Ascending aorta (tissue), 2 donors: ENCODE measurements at regions not wholly inside any gene's neighbourhood (a gene's known extent, or its start where the extent isn't known, plus 50 kb on each side); places are given as distances from the start of the nearest gene placed in this dataset.
"Not testable (repeated sequence)": the region's sequence is repeated elsewhere in the genome, so short reads cannot be mapped to it uniquely, and the experiment has no call there.

Experiments
- DNase-seq, 2 donors: peaks; one replicate each; pipeline ENCODE4 v3.0.0-alpha.2; 2019; ENCODE audit warnings: low spot score in 2 of 2
- H3K27ac ChIP-seq, 2 donors: fragments of 200-600 bp; sonication (generic); one replicate each; pipeline ENCODE4 v1.5.1; 2016 to 2017; ENCODE audit warnings: mild to moderate bottlenecking in 1 of 2
- H3K27me3 ChIP-seq: fragments of 200-600 bp; sonication (generic); one replicate; pipeline ENCODE4 v1.5.1; 2017
- H3K36me3 ChIP-seq, 2 donors: fragments of 200-600 bp; sonication (generic); one replicate each; pipeline ENCODE4 v1.5.1; 2016
- H3K4me1 ChIP-seq, 2 donors: fragments of 200-600 bp; sonication (generic); one replicate each; pipeline ENCODE4 v1.5.1; 2016 to 2017; ENCODE audit warnings: mild to moderate bottlenecking in 1 of 2
- H3K4me3 ChIP-seq, 2 donors: fragments of 200-600 bp; sonication (generic); one replicate each; pipeline ENCODE4 v1.5.1; 2016 to 2017; ENCODE audit warnings: mild to moderate bottlenecking in 1 of 2
- H3K9me3 ChIP-seq, 2 donors: fragments of 200-600 bp; sonication (generic); one replicate each; pipeline ENCODE4 v1.5.1; 2016
- intact Hi-C: fragments of 100-400 bp; cut with DNase I; formaldehyde crosslinking; loops from one replicate; pipeline ENCODE4 v1.15.1; 2023
- TF ChIP-seq, protein P1 (sequence below), 3 experiments: fragments of 200-600 bp in 2 of 3; fragments of 450-650 bp in 1 of 3; sonication (generic) in 2 of 3; IDR thresholded peaks; one replicate each; pipeline ENCODE4 v1.5.1; 2016 to 2019; ENCODE audit warnings: antibody characterized with exemption in 3 of 3, mild to moderate bottlenecking in 1 of 3, moderate library complexity in 1 of 3

DNA sequence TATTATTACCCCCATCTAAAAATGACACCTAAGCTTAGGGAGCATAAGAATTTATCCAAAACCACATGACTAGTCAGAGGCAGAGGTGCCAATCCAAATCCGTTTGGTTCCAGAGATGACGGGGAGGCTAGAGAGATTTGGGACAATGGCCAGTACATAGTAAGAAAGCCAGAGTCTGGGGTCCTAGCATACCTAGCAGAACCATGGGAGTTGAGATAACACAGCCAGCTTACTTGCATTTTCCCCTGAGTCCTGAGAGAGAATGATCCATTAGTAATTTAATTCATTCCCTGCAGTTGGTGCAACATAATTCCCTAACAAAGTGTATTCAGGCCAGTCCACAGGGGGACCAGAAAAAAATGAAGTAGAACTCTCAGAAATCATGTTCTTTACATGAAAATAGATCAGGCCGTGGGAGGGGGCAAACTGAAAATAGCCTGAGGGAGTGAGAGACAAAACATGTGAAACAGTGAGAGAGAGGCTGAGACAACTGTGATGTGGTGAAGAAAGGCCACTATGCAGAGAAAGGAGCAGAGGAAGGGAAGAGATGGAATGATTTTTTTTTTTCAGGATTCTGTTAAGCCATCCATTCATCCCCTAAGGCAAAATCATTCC, 243.3 kb downstream of the BRINP2 start:
- TF ChIP-seq, protein P1, sequence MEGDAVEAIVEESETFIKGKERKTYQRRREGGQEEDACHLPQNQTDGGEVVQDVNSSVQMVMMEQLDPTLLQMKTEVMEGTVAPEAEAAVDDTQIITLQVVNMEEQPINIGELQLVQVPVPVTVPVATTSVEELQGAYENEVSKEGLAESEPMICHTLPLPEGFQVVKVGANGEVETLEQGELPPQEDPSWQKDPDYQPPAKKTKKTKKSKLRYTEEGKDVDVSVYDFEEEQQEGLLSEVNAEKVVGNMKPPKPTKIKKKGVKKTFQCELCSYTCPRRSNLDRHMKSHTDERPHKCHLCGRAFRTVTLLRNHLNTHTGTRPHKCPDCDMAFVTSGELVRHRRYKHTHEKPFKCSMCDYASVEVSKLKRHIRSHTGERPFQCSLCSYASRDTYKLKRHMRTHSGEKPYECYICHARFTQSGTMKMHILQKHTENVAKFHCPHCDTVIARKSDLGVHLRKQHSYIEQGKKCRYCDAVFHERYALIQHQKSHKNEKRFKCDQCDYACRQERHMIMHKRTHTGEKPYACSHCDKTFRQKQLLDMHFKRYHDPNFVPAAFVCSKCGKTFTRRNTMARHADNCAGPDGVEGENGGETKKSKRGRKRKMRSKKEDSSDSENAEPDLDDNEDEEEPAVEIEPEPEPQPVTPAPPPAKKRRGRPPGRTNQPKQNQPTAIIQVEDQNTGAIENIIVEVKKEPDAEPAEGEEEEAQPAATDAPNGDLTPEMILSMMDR (IDR thresholded peaks at IDR 0.05): no peak
- H3K27ac ChIP-seq: no peak overlapping the region
- no peak overlapping the region for H3K4me3 ChIP-seq
- H3K4me1 ChIP-seq: no peaks in the 10 kb centered on the region
- DNase-seq: no peak
- H3K27me3 ChIP-seq: no peaks in the 10 kb centered on the region
- intact Hi-C loops: no loop called here
- H3K9me3 ChIP-seq: no peaks in the 10 kb centered on the region
- H3K36me3 ChIP-seq: no peaks in the 10 kb centered on the region

GRCh38 chr1:177411381-177411780, 240.6 kb downstream of the BRINP2 start:
- intact Hi-C loops: no loop called here
- no peaks in the 10 kb centered on the region for H3K4me1 ChIP-seq
- no peak overlapping the region for H3K4me3 ChIP-seq
- no peaks in the 10 kb centered on the region for H3K27me3 ChIP-seq
- TF ChIP-seq, protein P1 (IDR thresholded peaks at IDR 0.05): no peak
- H3K36me3 ChIP-seq: no peaks in the 10 kb centered on the region
- DNase-seq: no peak
- no peak overlapping the region for H3K27ac ChIP-seq
- no peaks in the 10 kb centered on the region for H3K9me3 ChIP-seq

- intact Hi-C loops: no loop called here
- no peaks in the 10 kb centered on the region for H3K27me3 ChIP-seq
- H3K4me3 ChIP-seq: no peak overlapping the region
- no peaks in the 10 kb centered on the region for H3K4me1 ChIP-seq
- no peaks in the 10 kb centered on the region for H3K9me3 ChIP-seq
- no peak for DNase-seq
- no peak overlapping the region for H3K27ac ChIP-seq
- H3K36me3 ChIP-seq: no peaks in the 10 kb centered on the region
- TF ChIP-seq, protein P1 (IDR thresholded peaks at IDR 0.05): no peak
Measured at GRCh38 chr1:177410179-177410766, 239.5 kb downstream of the BRINP2 start.

GRCh38 chr1:177406323-177406722, 235.6 kb downstream of the BRINP2 start:
- H3K4me1 ChIP-seq, H3K4me3 ChIP-seq, DNase-seq, H3K36me3 ChIP-seq, H3K27ac ChIP-seq, H3K9me3 ChIP-seq, intact Hi-C loops, H3K27me3 ChIP-seq: not testable (repeated sequence)

- DNase-seq: no peak
- Histone ChIP-seq H3K36me3 (no peaks in the 10 kb centered on the region), H3K27ac (no peak overlapping the region), H3K4me1 (no peaks in the 10 kb centered on the region), H3K4me3 (no peak overlapping the region), H3K27me3 (no peaks in the 10 kb centered on the region), H3K9me3 (no peaks in the 10 kb centered on the region)
- intact Hi-C loops: no loop called here
- TF ChIP-seq, protein P1 (IDR thresholded peaks at IDR 0.05): no peak
Measured at GRCh38 chr1:177392336-177392735, 221.6 kb downstream of the BRINP2 start.

DNA sequence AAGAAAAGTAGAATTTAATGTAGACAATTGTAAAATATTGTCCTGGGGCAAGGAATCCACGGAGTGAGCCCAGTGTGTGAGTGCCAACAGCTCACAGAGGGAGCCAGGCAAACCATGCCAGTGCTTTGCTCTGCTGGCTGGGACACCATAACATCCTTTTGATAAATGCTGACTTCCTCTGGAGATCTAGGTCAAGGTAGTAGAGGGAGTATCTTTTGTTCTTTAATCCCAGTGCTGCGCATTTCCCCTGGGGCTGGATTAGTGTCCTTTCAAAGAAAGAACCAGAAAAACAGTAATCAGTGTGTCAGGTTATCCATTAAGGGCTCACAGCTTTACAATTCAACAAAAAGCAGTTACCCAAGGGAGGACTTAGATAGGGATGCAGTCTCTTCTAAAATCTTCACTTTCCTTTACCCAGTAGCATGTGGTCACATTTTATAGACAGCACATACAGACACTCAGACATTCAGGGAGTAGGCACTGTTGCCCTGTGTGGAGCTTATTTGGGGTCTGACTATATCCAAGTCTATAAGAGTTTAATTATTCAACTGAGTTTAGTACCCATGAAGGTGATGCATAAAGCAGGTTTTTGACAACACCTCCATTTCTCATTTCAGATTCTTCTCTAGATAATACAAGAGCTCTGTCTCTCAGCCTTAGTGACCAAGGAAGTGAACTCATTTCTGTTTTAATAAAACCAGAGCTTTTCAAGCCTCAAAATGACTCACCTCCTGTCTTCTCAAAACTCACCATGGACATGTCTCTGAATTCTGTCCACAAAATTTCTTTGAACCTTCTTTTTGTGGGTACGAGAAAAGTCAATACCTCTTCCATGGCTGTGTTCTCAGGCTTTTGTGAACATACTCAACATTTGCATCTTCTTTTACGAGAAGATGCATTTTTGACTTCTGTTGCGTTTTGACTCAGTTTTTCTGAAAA, 215.3 kb downstream of the BRINP2 start:
- DNase-seq: no peak
- H3K4me3 ChIP-seq: no peak overlapping the region
- no peaks in the 10 kb centered on the region for H3K4me1 ChIP-seq
- no peaks in the 10 kb centered on the region for H3K36me3 ChIP-seq
- no peak overlapping the region for H3K27ac ChIP-seq
- H3K9me3 ChIP-seq: no peaks in the 10 kb centered on the region
- TF ChIP-seq, protein P1 (IDR thresholded peaks at IDR 0.05): no peak
- intact Hi-C loops: no loop called here
- no peaks in the 10 kb centered on the region for H3K27me3 ChIP-seq
